ENCODE measurements at regions not wholly inside any gene's neighbourhood (a gene's known extent, or its start where the extent isn't known, plus 50 kb on each side); places are given as distances from the start of the nearest gene placed in this dataset.

DNA sequence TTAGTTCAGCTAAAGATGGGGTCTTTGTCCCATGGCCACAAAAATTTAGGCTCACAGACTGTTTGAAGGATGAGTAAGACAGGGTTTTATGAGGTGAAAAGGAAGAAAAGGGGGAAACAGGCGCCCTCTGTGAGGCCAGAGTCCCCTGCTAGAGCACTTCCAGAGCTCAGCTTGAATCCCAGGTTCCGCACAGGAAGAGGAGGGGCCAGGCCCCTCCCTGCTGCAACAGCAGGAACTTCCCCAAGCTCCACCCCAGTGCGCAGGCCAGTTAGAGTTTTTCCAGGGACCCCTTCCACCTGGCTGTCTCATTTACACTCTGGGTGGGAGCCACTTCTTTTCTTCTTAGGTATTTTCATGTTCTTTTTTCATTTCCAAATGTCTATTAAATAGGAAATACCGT, 480.8 kb downstream of the PSAT1 start:
- TF ChIP-seq GABPA (IDR thresholded peaks at IDR 0.05; ENCODE audit: borderline replicate concordance, insufficient read depth, low read length) = no peak
- no peak for TF ChIP-seq NRF1 (IDR thresholded peaks at IDR 0.05; ENCODE audit: low read depth, low read length)
- TF ChIP-seq POLR2AphosphoS5 (IDR thresholded peaks at IDR 0.05; ENCODE audit: low read depth, low read length) = no peak
- TF ChIP-seq, protein P1, sequence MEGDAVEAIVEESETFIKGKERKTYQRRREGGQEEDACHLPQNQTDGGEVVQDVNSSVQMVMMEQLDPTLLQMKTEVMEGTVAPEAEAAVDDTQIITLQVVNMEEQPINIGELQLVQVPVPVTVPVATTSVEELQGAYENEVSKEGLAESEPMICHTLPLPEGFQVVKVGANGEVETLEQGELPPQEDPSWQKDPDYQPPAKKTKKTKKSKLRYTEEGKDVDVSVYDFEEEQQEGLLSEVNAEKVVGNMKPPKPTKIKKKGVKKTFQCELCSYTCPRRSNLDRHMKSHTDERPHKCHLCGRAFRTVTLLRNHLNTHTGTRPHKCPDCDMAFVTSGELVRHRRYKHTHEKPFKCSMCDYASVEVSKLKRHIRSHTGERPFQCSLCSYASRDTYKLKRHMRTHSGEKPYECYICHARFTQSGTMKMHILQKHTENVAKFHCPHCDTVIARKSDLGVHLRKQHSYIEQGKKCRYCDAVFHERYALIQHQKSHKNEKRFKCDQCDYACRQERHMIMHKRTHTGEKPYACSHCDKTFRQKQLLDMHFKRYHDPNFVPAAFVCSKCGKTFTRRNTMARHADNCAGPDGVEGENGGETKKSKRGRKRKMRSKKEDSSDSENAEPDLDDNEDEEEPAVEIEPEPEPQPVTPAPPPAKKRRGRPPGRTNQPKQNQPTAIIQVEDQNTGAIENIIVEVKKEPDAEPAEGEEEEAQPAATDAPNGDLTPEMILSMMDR (IDR thresholded peaks at IDR 0.05; ENCODE audit: control extremely low read depth in 1 of 3, insufficient read depth in 1 of 3, low read depth in 1 of 3, low read length in 3 of 3) = no peak
- TF ChIP-seq ZNF274 (IDR thresholded peaks at IDR 0.05; ENCODE audit: borderline replicate concordance, extremely low read depth, low read length) = no peak
- TF ChIP-seq PHF8 (conservative IDR thresholded peaks at IDR 0.05; ENCODE audit: low read depth, low read length) = no peak
- TF ChIP-seq POLR2A (IDR thresholded peaks at IDR 0.05; ENCODE audit: control extremely low read depth in 1 of 2, low read depth in 2 of 2, low read length in 2 of 2) = no peak
- TF ChIP-seq YY1 (IDR thresholded peaks at IDR 0.05; ENCODE audit: low read depth, low read length) = no peak
- TF ChIP-seq TBP (IDR thresholded peaks at IDR 0.05; ENCODE audit: low read depth, low read length) = no peak
- TF ChIP-seq SIX5 (IDR thresholded peaks at IDR 0.05; ENCODE audit: low read depth, low read length) = no peak
- no peak for TF ChIP-seq TAF1 (IDR thresholded peaks at IDR 0.05; ENCODE audit: low read depth, low read length)
